GM19324 (cell line): ENCODE measurements at regions not wholly inside any gene's neighbourhood (a gene's known extent, or its start where the extent isn't known, plus 50 kb on each side); places are given as distances from the start of the nearest gene placed in this dataset.

Source experiments
- ATAC-seq: cut with Tn5 transposase; IDR thresholded peaks from one replicate; pipeline ENCODE4 v1.9.1; 2021; ENCODE audit warnings: mild to moderate bottlenecking, moderate library complexity; ENCODE audit not compliant: unreplicated experiment, low FRiP score

DNA sequence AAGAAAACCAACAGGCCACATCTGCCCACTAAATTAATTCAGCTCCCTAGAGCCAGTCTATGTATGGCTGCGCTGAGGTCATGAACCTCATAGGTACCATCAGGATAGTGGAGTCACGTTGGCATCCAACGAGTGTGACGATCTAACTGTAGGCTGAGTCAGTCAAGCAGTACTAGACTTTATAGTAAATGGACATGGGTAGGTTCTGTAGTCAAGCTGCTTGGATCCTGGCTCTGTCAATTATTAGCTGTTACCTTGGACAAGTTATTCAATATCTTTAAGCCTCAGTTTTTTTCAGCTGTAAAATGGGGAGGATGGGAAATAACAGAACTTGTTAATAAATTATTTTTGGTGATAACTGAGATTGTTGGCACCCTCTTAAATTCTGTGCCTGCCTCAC lies 432.4 kb upstream of the RASGEF1B start:
- no peak for ATAC-seq

DNA sequence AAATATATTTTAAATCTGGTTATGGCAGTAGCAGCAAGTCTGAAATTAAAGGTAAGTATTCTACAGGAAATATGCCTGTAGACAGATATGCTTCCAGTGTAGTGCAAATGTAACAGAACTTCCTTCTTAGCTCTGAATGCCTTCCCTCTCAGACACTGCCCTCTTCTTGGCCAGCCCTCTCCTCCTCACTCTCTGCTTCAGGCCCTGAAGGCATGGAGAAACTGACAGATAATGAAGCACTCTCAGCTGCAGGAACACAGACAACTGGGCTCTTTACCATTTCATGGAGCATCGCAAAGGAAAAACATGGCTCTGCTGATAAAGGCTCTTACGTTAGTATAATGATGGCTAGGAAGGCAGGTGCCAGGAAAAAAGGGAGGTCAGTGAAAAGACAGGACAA lies 431.5 kb upstream of the RASGEF1B start:
- ATAC-seq, result no peak

DNA sequence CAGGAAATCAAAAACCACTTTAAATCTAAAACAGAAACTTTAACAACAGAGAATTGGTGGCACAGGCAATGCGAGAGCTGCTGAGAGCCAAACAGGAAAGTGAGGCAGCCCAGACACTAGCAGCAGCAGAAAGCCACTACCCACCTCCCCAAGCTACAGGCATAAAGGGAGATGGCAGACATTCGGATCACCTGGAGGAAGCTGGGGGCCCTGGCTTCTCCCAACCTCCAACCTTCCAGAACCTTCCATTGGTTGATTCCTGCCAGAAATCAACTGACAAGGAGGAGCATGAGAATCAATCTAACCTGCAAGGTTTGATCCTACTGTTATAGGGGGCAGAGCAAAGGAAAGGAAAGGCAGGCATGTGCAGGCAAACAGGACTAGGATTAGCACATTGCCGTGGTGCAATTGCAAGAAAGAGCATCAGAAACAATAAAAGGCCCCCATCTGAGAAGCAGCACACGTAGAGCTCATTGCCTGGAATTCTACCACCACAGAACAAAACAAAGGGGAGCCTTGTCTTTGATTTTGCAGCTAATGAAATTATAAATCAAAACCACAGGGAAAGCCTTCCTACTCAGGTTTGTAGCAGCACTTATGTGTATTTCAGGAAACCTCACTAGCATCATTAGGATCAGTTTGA lies 427.3 kb upstream of the RASGEF1B start:
- no peak for ATAC-seq

DNA sequence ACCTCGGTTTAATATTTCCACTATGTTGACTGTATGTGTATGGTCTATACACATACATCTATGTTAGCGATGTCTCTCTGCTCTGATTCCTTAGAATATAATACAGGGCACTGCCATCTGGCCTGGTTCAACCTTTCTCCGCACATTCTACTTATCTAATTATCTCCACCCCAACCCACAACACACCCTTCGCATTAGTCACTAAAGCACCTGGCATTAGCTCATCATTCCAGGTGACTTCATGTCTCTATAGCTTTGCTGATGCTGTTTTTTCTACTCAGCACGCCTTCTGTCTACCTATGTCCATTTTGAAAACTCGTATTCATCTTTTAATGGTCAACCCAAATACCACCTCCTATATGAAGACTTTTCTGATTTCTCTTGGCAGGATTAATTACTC lies 425.2 kb upstream of the RASGEF1B start:
- ATAC-seq, result no peak

DNA sequence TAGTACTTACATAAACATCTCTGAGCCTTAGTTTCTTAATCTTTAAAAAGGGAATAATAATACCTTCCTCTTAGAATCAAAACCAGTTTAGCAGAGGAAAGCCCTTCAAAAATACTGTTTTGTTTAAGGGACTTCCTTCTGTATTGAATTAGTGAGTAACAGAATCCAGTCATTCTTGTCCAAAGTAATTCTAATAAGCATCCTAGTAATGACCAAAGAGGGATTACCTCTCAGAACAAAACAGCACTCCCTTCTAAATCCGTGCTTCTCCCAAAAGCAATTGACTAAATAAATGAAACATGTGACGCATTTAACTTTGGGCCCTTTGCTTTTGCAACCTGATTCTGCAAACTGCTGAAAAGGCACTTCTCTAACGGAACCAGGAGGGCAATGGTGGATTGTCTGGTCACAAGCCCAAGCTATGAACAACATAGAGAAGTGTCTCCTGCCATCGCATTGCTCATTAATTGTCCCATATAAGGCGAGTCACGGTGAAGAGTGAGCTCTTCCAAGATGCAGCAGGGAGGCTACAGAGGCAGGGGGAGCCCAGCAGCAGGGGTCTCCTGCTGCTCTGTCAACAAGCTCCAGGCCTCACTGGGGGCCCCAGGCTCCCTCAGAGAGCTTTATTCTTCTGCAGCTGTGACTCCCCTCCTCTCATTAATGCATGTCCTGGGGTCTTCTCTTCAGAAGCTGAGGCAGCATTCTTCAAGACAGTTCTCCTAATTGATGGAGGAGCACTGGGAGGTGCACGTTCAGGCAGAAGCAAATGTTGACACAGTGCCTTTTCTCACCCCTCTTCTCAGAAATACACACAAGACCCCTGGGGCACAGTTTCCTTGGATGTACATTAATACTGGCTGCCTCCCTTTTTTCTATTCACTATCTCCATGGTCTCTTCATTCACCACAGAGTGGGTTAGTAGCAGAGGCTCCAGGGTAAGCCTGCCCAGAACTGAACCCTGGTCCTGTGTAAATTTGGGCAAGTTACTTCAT lies 419.6 kb upstream of the RASGEF1B start:
- no peak for ATAC-seq

DNA sequence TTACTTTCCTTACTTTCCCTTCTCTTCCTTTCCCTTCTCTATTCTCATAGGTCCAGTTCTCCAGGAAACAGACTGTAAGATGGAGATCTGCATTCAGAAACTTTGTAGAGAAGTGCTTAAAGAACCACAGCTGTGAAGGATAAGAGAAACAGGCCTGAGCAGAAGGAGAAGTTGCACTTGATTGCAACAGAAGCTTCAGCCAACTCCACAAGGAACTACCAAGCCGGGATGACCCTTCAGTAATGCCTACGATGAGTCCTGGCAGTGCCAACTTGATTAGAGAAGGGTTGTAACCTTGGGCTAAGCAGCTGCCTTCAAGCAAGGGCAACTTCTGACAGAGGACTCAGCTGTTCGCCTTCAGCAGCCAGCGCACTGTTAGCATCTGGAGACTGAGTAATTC lies 413.3 kb upstream of the RASGEF1B start:
- no peak for ATAC-seq

DNA sequence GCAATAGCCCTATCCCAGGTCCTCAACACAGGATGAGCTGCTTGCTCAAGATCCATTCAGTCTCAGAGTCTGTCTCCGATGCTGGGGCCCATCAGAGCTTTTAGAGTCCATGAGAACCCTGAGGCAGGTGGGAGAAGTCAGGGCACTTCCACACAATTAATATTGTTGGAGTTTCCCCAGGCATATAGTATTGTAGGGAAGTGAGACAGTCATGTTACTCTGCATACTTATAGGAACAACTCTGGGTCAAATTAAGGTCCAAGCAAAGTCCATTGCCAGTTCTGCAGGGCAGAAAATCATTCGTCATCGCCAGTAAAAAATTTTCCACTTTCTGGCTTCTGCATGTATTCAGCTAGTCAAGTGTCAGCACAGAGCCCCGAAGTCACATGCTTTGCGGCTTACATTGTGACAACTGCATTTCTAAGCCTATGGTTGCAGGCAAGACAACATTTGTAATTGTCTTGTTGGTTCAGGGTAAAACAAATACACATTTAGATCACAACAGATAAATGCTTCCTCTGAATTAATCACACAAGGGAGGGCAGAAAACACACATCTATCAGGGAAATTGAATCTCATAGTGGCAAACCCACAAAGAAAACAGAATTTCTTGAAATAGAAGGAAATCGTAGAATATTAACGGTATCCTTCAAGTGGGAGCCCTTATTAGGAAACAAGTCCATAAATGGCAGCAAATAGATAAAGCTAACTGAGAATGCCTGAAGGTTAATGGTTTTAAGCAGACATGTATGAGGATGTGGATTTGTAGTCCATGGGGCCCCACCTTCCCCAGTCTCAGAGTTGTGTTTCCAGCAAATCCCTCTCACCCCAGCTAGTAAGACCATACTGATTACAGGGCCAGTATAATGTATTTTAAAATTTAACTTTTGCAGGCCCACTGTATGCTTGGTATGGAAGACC lies 412.1 kb upstream of the RASGEF1B start:
- ATAC-seq, result no peak

DNA sequence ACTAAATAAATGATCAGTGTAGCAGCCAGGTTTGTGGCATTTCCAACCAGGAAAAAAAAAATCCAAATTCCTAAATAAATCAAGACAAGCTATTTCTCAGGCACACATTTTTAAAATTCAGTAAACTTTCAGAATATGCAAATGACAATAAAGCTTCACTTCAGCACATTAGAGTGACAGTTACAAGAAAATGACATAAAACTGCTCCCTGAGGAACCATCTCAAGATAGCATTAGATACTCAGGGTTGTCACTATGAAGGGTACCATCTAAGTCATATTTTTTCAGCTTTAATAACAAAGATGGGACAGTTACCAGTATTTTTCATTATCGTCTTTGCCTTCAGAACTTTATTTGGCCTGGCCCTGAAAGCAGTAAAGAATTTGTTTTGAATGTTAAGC lies 411.3 kb upstream of the RASGEF1B start:
- ATAC-seq, result no peak

DNA sequence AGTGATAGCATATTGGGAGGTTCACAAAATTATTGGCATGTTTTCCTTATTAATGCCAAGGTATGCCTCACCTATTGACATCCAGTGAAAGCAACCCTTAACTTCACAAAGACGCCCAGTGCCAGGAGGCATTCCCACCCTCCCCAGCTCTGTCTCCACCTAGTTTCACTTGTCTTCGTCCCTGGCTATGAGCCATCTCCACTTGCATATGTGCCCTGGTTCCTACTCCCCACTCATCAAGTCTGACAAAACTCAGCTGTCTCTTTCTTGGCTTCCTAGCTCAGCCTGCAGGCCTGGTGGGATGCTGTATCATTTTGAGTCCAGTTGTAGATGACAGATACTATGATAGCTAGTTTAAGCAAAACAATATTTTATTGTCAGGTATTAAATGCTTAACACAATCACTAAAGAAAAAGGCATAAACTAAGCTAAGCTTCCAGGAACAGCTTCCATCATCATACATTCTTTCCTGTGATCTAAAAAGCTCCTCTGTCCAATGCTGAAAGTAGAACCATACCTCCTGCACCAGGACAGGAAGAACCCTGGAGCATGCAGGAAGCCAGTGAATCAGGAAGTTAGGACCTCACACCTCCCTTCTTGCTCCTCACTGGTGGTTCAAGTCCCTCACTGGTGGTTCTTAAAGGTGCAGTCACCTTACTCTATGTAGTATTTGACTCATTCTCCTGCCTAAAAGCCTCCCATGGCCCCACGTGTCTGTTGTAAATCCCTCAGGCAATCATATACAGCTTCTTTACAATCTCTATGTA lies 410.3 kb upstream of the RASGEF1B start:
- no peak for ATAC-seq

DNA sequence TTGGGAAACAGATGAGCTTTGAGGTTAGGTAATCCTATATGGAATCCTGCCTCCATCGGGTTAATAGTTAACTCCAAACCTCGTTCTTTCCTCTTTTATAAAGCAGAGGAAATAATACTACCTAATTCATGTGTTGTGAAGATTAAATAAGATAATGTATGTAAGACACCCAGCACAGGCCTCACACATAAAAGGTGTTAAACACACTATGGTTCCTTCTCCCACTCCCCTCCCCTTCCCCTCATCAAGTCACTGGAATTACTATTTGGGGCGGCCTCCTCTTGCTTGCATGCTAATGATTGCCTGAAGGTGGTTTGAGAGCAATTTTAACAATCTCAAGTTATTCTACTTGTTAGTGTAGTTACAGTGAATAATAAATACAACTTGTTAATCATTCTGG lies 404.4 kb upstream of the RASGEF1B start:
- no peak for ATAC-seq

DNA sequence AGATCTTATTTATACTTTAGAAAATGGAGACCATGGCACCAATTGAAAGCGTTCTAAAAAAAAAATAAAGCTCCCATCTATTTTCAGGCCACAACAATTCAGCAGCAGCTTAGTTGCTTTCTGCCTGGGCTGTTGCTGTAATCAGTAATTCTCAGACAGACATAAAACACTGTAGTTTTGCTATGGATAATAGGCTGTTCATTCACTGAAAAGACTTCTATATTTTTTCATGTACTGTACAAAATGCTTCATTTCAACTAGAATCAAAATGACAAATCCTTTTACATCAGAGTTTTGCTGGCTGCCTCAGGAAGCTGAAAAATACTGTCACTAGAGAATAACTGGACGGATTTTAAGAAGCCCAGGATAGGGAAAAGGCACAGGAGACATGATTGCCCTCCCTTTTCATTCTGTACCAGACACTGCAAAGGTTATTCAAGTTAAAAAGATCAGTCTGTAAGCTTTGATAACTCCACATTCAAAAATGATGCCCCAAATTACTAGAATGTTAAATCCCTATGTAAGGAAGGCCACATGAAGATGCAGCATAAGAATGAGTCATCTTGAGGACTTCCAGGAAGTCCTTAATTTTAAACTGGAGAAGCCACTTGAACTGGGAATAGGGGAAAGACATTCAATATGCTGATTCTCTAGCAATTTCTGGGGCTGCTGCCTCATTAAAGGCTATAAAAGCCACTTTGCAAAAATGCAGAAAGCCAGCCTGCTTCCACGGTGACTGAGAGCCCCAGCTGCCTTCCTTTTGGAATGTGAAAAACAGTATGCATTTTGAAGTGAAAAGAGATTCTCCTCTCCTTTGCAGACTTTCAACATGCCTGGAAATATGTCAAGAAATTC lies 403.2 kb upstream of the RASGEF1B start:
- no peak for ATAC-seq

DNA sequence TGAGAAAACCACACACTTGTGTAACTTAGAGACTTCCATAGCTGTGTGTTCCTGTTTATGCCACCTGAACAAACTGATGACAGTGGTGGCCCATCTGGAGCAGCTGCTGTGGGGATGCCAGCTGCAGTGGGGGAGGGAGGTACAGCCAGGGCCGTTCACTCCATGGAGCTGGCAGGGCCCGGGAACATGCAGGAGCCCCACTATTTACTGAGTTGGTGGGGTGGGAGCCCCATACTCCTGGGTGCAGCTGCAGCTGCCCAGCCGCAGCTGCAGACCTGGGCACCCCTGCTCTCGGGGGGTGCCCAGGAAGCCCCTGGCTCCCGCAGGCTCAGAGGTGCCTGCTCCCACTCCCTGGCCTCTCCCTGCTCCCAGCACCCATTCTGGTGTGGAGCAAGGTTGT lies 398.6 kb upstream of the RASGEF1B start:
- ATAC-seq, result no peak

DNA sequence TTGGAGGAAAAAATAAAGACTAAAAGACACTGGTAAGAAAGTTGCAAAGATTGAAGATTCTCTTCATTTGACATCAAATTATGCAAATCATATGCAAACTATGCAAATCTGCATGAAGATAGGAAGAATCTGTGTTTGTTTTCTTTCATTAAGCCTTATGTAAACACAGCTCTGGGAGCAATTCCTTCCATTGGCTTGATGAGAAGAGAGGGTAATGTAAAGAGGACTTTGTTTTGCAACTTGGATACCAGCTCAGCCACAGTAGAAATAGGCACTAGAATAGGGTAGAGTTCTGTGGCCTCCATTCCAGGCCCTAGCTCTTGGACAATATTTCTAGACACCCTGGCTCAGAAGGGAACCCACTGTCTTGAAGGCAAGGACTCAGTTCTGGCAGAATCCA lies 388.4 kb upstream of the RASGEF1B start:
- no peak for ATAC-seq

DNA sequence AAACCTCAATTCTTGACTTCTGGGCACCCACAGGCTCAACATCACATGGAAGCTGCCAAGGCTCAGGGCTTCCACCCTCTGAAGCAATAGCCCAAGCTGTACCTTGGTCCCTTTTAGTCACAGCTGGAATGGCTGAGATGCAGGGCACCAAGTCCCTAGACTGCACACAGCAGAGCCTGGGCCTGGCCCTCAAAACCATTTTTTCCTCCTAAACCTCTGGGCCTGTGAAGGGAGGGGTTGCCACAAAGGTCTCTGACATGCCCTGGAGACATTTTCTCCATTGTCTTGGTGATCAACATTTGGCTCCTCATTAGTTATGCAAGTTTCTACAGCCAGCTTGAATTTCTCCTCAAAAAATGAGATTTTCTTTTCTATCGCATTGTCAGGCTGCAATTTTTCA lies 382.7 kb upstream of the RASGEF1B start:
- no peak for ATAC-seq

DNA sequence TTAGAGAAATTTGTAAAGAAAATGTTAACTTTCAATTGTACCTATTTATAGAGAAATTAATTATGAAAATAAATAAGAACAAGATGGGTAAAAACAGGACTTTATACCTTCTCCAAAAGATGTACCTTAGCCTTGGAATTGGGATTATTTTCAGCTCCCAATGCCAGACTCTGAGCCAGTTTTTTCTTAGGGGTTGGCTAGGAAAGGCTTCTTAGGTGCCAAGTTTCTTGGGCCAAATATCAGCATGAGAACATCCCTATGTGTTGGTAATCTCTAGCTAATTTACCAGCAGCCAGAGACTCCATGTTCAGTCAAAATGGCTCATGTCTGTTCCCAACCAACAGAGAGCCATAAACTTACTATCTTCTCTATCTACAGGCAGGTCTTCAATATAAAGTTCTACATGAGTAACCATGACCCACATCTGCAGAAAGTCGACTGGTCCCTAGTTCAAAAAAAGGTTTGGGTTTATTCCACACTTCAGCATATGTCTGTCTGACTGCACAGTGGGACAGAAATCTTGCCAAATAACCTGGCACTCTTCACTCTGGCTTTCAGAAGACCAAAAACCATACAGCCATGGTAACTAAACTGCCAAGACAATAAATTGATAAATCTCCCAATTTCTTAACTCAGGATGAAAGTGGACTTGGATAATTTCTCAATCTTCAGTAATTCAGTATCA lies 380.5 kb upstream of the RASGEF1B start:
- no peak for ATAC-seq

DNA sequence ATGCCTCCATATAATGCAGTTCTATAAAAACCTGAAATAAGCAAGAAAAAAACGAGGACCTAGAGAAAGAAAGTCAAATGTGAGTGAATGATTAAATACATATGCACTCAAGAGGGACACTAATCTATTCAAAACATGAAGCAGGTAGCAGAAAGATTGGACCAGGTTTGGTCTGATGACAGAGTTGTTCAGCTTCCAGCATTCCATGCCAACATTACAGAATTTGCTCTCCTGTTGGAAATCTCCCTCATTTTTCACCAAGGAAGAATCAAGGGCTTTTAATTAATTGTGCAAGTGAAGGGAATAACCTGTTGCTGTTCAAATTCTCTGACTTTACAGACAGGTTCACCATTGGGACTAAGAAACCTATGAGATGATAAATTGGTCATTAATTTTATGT lies 379.0 kb upstream of the RASGEF1B start:
- ATAC-seq, result no peak

DNA sequence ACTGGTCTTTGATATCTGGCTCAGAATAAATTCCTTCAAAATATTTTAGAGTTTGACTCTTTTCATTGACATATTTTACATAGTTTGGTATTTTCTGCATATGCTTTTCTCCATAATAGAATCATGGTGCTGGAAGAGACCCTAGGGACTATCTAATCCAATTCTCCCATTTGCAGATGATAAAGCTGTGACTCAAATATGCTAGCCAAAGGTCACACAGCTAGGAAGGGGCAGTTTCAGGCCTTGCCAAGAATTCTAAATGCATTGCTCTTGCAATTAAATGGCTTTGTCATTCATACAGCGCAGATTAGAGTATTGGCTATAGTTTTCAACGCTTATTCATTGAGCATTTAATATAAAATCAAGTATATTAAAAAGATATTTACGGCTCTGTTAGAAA lies 374.1 kb upstream of the RASGEF1B start:
- ATAC-seq, result no peak

DNA sequence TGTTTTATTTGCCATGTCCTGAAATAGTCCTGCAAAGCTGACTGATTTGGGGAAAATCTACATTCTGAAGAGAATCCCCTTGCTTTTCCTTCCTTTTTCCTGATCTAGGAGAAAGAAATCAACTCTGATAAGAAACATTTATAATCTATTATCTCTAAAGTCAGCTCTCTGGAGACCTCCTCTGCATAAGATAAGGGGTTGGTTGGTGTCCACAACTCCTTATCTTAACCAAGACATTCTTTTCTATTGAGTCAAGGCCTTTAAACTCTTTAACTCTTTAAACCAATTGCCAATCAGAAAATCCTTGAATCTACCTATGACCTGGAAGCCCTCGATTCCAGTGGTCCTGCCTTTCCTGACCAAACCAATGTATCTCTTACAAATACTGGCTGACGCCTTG lies 373.6 kb upstream of the RASGEF1B start:
- ATAC-seq, result no peak

DNA sequence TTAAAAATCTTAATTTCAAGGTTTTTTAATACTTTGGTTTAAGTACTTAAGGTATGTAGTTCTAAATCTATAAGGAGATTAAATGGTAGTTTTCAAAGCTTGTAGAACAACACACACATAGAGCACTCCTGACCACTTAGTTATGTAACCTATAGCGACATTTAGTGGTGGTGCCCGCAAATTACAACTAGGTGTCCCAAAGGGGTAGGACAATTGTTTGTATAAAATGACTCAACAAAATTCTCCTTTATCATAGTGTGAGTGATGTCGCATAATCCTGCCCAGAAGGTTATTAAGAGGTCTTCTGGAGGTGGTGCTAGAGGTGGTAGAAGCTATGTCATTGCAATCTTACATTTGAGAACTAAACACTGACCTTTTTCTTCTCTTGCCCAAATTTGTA lies 373.0 kb upstream of the RASGEF1B start:
- peak; percentile 68 for ATAC-seq
